ENCODE measurements at regions not wholly inside any gene's neighbourhood (a gene's known extent, or its start where the extent isn't known, plus 50 kb on each side); places are given as distances from the start of the nearest gene placed in this dataset.
A peak's percentile ranks its signal among the peaks of the same experiment; 100 is the strongest.
"Not testable (repeated sequence)": the region's sequence is repeated elsewhere in the genome, so short reads cannot be mapped to it uniquely, and the experiment has no call there.

- intact Hi-C loops (cut with DNase I): no loop called here
- DNase-seq (no peak), ATAC-seq (ENCODE audit: poor library complexity) (no peak)
Measured at GRCh38 chr2:78070693-78071092, 548.5 kb upstream of the LRRTM4 start.

DNA sequence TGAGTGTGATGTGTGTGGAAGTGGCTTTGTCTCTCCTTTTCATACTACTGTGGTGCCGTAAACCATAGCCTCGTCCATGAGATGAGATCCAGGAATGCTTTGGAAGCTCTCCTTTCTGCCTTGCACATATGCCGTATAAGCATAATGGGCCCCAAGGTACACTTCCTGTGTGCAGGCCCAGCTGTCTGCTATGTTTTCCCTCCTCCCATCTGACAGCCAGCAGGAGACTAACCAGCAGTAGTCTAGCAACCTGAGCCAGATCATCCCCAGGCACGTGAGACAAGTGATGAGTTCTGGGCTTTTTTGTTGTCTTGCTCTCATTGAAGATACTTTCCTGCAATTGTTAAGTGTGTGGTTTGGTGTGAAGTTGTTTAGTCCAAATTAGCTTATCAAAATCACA lies 555.5 kb upstream of the LRRTM4 start:
- ATAC-seq (ENCODE audit: poor library complexity): no peak
- no peak for DNase-seq
- intact Hi-C loops (cut with DNase I): no loop called here

GRCh38 chr2:78082555-78082954 lies 560.4 kb upstream of the LRRTM4 start:
- ATAC-seq (ENCODE audit: poor library complexity) (no peak), DNase-seq (no peak)
- intact Hi-C loops (cut with DNase I): no loop called here

DNA sequence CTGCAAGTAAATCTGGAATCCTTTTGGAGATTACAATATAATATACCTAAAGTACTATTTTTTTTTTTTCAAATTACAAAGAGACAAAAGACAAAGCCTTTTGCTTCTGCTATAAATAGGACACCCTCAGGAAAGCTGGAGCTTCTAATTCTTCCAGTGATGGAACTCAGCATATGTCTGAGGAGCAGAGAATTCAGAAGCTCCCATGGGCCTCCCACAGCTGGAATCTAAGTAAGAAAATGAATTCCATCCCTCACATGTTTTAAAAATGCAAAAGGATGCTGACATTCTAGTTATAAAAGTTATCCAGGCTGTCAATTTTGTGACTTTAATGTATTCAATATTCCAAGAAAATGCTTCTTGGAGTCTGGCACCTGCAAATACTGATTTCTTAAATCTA lies 571.3 kb upstream of the LRRTM4 start:
- ATAC-seq (ENCODE audit: poor library complexity) (no peak), DNase-seq (no peak)
- intact Hi-C loops (cut with DNase I): no loop called here

DNA sequence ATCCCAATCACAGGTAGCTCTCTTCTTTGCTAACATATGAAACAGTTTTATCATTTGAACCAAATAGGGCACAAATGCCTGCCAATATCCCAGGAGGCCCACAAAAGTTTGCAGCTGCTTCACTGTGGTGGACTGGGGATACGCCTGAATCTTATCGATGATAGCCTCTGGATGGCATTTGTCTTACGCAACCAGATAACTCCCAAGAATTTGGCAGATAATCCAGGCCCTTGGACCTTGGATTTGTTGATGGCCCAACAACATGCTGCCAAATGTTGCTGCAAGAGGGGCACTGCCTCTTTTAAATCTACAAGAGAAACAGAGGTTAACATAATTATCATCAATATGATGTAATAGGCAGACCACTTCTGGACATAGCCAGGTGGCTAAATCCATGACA lies 587.1 kb upstream of the LRRTM4 start:
- ATAC-seq (ENCODE audit: poor library complexity) (no peak), DNase-seq (no peak)
- intact Hi-C loops (cut with DNase I): no loop called here

- ATAC-seq (ENCODE audit: poor library complexity): no peak
- intact Hi-C loops (cut with DNase I): no loop called here
- DNase-seq: no peak
Measured at GRCh38 chr2:78115291-78115690, 593.1 kb upstream of the LRRTM4 start.

DNA sequence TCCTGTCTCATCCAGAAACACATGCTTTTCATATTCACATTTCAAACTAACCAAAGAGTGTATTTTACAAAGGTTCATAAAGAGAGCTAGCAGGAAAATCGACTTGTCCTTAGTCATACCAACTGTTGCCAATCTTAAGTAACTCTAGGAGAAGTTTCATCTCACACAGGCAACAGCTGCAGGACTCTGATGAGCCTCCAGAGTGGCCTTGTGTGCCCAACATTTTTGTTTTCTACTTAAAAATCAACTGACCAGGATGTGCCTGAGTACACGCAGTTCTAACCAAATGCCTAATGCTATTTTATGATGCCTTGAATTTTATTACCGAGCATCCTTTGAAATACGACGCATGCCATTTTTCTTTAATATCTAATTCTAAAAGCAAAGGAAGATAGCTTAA lies 595.9 kb upstream of the LRRTM4 start:
- intact Hi-C loops (cut with DNase I): no loop called here
- no peak for DNase-seq

GRCh38 chr2:78120275-78120674 lies 598.1 kb upstream of the LRRTM4 start:
- intact Hi-C loops (cut with DNase I): no loop called here
- ATAC-seq (ENCODE audit: poor library complexity) (no peak), DNase-seq (no peak)

More for the DNA sequence above, 595.9 kb upstream of the LRRTM4 start:
- no peak for ATAC-seq (ENCODE audit: poor library complexity)

DNA sequence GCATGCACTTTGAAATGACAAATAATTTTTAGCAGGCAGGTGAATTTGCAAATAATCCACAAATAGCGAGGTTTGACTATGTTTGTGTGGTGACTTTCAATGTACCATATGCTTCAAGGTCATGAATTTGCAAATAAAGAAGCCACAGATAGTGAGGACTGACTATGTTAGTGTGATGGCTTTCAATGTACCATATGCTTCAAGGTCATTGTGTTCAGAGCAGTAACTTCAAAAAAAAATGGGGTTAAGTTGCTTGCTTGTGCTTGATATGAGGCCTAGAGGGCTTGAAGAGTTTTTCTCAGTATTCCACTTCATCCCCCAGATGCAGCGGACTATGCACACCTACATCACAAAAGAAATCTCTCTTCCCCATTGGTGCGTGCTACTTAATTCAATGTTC lies 602.9 kb upstream of the LRRTM4 start:
- DNase-seq (no peak), ATAC-seq (ENCODE audit: poor library complexity) (no peak)
- intact Hi-C loops (cut with DNase I): no loop called here

DNA sequence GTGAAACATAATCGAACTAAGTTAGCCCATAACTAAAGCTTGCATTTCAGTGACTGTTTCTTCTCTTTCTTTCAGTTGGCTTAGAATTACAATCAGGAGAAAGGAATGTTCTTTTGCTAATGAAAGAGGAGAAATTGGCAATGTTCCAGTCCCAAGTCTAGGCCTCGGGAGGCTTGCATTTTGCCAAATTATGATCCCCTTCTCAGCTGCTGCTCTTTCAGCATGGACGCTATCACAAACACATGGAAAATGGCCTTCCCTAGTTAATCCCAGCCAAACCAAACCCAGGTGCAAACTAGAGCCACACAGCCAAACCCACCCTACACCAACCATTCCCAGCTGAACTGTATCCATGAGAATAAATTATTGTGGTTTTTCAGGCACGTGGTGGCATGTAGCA lies 605.2 kb upstream of the LRRTM4 start:
- intact Hi-C loops (cut with DNase I): no loop called here
- ATAC-seq (ENCODE audit: poor library complexity) (peak; percentile 61), DNase-seq (no peak)

DNA sequence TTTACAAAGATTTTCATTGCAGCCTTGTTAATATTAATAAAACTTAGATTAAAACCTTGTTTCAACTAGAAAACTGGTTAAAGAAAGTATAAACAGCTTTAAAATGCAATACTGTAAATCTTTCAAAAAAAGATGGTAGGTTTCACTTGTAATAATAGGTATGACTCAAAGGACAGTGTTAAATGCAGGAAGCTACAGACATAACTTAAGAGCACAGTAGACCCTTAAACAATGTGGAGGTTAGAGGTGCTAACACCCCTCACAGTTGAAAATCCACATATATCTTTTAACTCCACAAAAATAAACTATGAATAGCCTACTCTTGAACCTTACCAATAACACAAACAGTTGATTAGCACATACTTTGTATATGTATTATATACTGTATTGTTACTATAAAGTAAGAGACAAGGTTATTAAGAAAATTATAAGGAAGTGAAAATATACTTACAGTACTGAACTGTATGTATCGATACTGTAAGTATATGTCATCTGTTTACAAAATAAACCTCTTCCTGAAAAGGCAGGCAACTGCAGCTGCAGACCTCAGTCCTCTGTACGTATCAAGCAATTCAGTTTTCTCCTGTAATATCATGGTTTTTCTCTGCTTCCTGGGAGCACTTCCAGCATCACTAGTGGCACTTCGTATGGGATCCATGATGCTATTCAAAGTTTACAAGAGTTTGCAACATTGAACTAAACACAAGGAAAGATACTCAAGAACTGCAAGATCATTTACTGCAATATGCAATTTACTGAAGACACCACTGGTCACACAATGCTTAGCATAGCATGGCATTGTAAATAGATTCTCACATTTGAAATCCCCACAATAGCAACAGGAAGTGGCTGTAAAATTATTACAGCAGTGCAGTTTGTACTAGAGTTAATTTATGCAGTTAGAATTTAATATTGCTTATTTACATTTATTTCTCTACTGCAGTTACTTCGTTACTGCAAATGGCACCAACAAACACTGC lies 610.5 kb upstream of the LRRTM4 start:
- DNase-seq: no peak
- ATAC-seq (ENCODE audit: poor library complexity): no peak
- intact Hi-C loops (cut with DNase I): no loop called here

DNA sequence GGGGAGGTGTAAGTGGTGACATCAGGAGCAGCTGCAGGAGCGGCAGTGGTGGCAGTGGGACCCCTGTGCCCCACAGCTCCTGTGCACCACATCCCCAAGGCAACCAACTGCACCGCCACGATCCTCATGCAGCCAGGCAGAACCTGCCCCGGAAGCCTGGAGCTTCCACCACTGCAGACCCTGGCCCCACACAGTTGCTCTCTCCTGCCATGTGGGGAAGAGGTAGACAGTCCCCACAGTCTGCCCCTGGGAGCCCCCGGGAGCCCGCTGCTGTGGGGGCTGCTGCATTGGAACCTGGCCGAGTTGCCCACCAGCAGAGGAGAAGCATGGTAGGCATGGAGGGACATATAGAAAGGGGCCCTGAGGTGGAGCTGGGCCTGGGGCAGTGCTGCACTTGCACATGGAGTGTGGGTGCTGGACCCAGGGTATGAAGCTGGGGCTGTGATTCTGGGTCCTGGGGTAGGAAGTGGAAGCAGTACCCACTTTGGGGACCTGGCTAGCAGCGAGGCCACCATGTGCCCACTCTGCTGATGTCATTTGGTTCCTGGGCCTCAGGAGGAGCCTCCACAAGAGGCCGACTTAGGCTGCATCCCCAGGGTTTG lies 623.3 kb upstream of the LRRTM4 start:
- ATAC-seq (ENCODE audit: poor library complexity): no peak
- no peak for DNase-seq
- intact Hi-C loops (cut with DNase I): no loop called here

- no peak for DNase-seq
- ATAC-seq (ENCODE audit: poor library complexity): no peak
- intact Hi-C loops (cut with DNase I): no loop called here
Measured at GRCh38 chr2:78145997-78146722, 624.0 kb upstream of the LRRTM4 start.

GRCh38 chr2:78147466-78147865 lies 625.3 kb upstream of the LRRTM4 start:
- intact Hi-C loops (cut with DNase I): no loop called here

GRCh38 chr2:78154586-78154985 lies 632.4 kb upstream of the LRRTM4 start:
- DNase-seq: no peak
- no peak for ATAC-seq (ENCODE audit: poor library complexity)
- intact Hi-C loops (cut with DNase I): no loop called here

More at GRCh38 chr2:78147466-78147865, 625.3 kb upstream of the LRRTM4 start:
- no peak for ATAC-seq (ENCODE audit: poor library complexity)
- no peak for DNase-seq

- intact Hi-C loops (cut with DNase I): no loop called here
- no peak for DNase-seq
- no peak for ATAC-seq (ENCODE audit: poor library complexity)
Measured at GRCh38 chr2:78162202-78162601, 640.0 kb upstream of the LRRTM4 start.

- intact Hi-C loops (cut with DNase I); ATAC-seq (ENCODE audit: poor library complexity); DNase-seq: not testable (repeated sequence)
Measured at GRCh38 chr2:78172157-78172556, 650.0 kb upstream of the LRRTM4 start.

- intact Hi-C loops (cut with DNase I): no loop called here
- no peak for DNase-seq
- no peak for ATAC-seq (ENCODE audit: poor library complexity)
Measured at GRCh38 chr2:78175645-78176044, 653.5 kb upstream of the LRRTM4 start.

GRCh38 chr2:78201064-78201575 lies 678.9 kb upstream of the LRRTM4 start:
- no peak for ATAC-seq (ENCODE audit: poor library complexity)

More at GRCh38 chr2:78201064-78201575, 678.9 kb upstream of the LRRTM4 start:
- intact Hi-C loops (cut with DNase I): no loop called here
- DNase-seq: no peak

Measured in Right ventricle myocardium superior (tissue), 1 donor.